Endothelial cell of umbilical vein (primary cell): ENCODE measurements at regions not wholly inside any gene's neighbourhood (a gene's known extent, or its start where the extent isn't known, plus 50 kb on each side); places are given as distances from the start of the nearest gene placed in this dataset.

Source experiments
- EZH2 ChIP-seq: IDR thresholded peaks from 2 replicates; pipeline ENCODE4 v1.6.1; 2012; ENCODE audit warnings: borderline replicate concordance, low read depth, mild to moderate bottlenecking, moderate library complexity, low read length, inconsistent platforms; ENCODE audit not compliant: severe bottlenecking
- FOS ChIP-seq: IDR thresholded peaks from 2 replicates; pipeline ENCODE4 v1.6.1; 2011; ENCODE audit warnings: mild to moderate bottlenecking, low read length, moderate library complexity, borderline replicate concordance; ENCODE audit not compliant: insufficient read depth
- JUN ChIP-seq: IDR thresholded peaks from 2 replicates; pipeline ENCODE4 v1.6.1; 2011; ENCODE audit warnings: borderline replicate concordance, low read depth; ENCODE audit not compliant: insufficient read length, insufficient read depth
- MYC ChIP-seq: IDR thresholded peaks from one replicate; pipeline ENCODE4 v1.6.1; 2011; ENCODE audit warnings: mild to moderate bottlenecking, low read depth, low read length
- POLR2A ChIP-seq: IDR thresholded peaks from 2 replicates; pipeline ENCODE4 v1.6.1; 2012; ENCODE audit warnings: low read depth, mild to moderate bottlenecking, control low read depth, low read length
- POLR2AphosphoS5 ChIP-seq: IDR thresholded peaks from 2 replicates; pipeline ENCODE4 v1.6.1; 2012; ENCODE audit warnings: low read depth, mild to moderate bottlenecking, control low read depth, low read length, moderate library complexity; ENCODE audit not compliant: insufficient read depth
- TF ChIP-seq, protein P1 (sequence below), 2 donors: IDR thresholded peaks; 1 replicate in 1 of 2; 2 replicates in 1 of 2; pipeline ENCODE4 v1.5.1; 2011; ENCODE audit warnings: low read length in 2 of 2, mild to moderate bottlenecking in 2 of 2, moderate library complexity in 2 of 2, control low read depth in 1 of 2, inconsistent platforms in 1 of 2, low read depth in 1 of 2; ENCODE audit not compliant: insufficient read depth in 1 of 2; ENCODE audit errors: extremely low read depth in 1 of 2
- TF ChIP-seq, protein P2 (sequence below): IDR thresholded peaks from 2 replicates; pipeline ENCODE4 v1.6.1; 2011; ENCODE audit not compliant: insufficient read depth, insufficient read length

DNA sequence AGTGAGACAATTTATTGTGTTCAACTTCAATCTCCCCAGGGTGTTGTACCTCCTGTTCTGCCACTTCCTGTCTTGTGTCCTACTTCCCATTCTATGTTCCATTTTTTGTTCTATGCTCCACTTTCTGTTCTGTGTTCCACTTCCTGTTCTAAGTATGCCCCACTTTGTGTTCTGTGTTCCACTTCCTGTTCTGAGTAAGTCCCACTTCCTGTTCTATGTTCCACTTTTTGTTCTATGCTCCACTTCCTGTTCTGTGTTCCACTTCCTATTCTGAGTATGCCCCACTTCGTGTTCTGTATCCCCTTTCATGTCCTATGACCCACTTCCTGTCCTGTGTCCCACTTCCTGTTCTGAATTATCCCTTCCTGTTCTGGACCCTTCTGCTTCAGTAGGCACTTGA lies 732.7 kb downstream of the TBC1D22A start:
- TF ChIP-seq POLR2A (no peak), JUN (no peak), POLR2AphosphoS5 (no peak), EZH2 (no peak), MYC (no peak), FOS (no peak)
- TF ChIP-seq, protein P1, sequence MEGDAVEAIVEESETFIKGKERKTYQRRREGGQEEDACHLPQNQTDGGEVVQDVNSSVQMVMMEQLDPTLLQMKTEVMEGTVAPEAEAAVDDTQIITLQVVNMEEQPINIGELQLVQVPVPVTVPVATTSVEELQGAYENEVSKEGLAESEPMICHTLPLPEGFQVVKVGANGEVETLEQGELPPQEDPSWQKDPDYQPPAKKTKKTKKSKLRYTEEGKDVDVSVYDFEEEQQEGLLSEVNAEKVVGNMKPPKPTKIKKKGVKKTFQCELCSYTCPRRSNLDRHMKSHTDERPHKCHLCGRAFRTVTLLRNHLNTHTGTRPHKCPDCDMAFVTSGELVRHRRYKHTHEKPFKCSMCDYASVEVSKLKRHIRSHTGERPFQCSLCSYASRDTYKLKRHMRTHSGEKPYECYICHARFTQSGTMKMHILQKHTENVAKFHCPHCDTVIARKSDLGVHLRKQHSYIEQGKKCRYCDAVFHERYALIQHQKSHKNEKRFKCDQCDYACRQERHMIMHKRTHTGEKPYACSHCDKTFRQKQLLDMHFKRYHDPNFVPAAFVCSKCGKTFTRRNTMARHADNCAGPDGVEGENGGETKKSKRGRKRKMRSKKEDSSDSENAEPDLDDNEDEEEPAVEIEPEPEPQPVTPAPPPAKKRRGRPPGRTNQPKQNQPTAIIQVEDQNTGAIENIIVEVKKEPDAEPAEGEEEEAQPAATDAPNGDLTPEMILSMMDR (IDR thresholded peaks at IDR 0.05; ENCODE audit: extremely low read depth in 1 of 2, insufficient read depth in 1 of 2, low read depth in 1 of 2, low read length in 2 of 2), result no peak
- TF ChIP-seq, protein P2, sequence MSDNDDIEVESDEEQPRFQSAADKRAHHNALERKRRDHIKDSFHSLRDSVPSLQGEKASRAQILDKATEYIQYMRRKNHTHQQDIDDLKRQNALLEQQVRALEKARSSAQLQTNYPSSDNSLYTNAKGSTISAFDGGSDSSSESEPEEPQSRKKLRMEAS, result no peak
